GM12892 (cell line): ENCODE measurements at regions not wholly inside any gene's neighbourhood (a gene's known extent, or its start where the extent isn't known, plus 50 kb on each side); places are given as distances from the start of the nearest gene placed in this dataset.

Source experiments
- POLR2A ChIP-seq: IDR thresholded peaks from 2 replicates; pipeline ENCODE4 v1.6.1; 2011; ENCODE audit warnings: low read depth, low read length, control low read depth
- POLR2AphosphoS5 ChIP-seq: IDR thresholded peaks from 2 replicates; pipeline ENCODE4 v1.6.1; 2011; ENCODE audit warnings: low read depth, low read length, control low read depth

- TF ChIP-seq POLR2A (0 out of 2 replicates have a peak, but pooled peaks have one; percentile 27), POLR2AphosphoS5 (peak; percentile 22; the same call in 1 of the 2 replicates)
Observed at GRCh38 chrX:65595460-65595876, 60.9 kb upstream of the LAS1L start.
